Psoas muscle (tissue), 7 donors: ENCODE measurements at regions not wholly inside any gene's neighbourhood (a gene's known extent, or its start where the extent isn't known, plus 50 kb on each side); places are given as distances from the start of the nearest gene placed in this dataset.
"Not testable (repeated sequence)": the region's sequence is repeated elsewhere in the genome, so short reads cannot be mapped to it uniquely, and the experiment has no call there.

Source experiments
- ATAC-seq, 4 donors: fragments of 200-7000 bp; cut with Tn5 transposase; one replicate each; pipeline ENCODE4 v1.9.1; 2020; ENCODE audit warnings: moderate library complexity in 3 of 4, mild to moderate bottlenecking in 2 of 4
- DNase-seq, 2 donors: peaks; one replicate each; pipeline ENCODE4 v3.0.0-alpha.2; 2020
- H3K27ac ChIP-seq: fragments of 200-600 bp; one replicate; pipeline ENCODE4 v1.8.0; 2022
- H3K27me3 ChIP-seq, 3 donors: fragments of 200-600 bp in 1 of 3; one replicate each; pipeline versions ENCODE4 v1.6.1 to v1.8.0; 2013 to 2022; ENCODE audit warnings: low read length in 2 of 3, mild to moderate bottlenecking in 2 of 3, moderate library complexity in 1 of 3; ENCODE audit not compliant: insufficient read depth in 3 of 3
- H3K36me3 ChIP-seq, 2 donors: fragments of 200-600 bp in 1 of 2; one replicate each; pipeline versions ENCODE4 v1.6.1 to v1.8.0; 2013 to 2022; ENCODE audit warnings: low read depth in 1 of 2, mild to moderate bottlenecking in 1 of 2, moderate library complexity in 1 of 2; ENCODE audit not compliant: insufficient read depth in 1 of 2
- H3K4me1 ChIP-seq: fragments of 200-600 bp; one replicate; pipeline ENCODE4 v1.8.0; 2022
- H3K4me3 ChIP-seq: fragments of 200-600 bp; one replicate; pipeline ENCODE4 v1.8.0; 2022; ENCODE audit warnings: mild to moderate bottlenecking
- H3K9me3 ChIP-seq: fragments of 200-600 bp; one replicate; pipeline ENCODE4 v1.8.0; 2022
- WGBS, 3 donors: extraction: QIAGEN DNeasy Blood & Tissue Kit; methylation state at CpG; one replicate each; pipeline versions ENCODE4 v1.1.6 to v1.1.7; 2013; 5-methylcytosine and 5-hydroxymethylcytosine counted together
- intact Hi-C, 2 donors: fragments of 100-400 bp; cut with DNase I; formaldehyde crosslinking; loops; one replicate each; pipeline versions ENCODE4 v1.11.0 to v1.14.2; 2022
- TF ChIP-seq, protein P1 (sequence below): fragments of 200-600 bp; IDR thresholded peaks from one replicate; pipeline ENCODE4 v1.8.0; 2022; ENCODE audit warnings: antibody characterized with exemption
- donor health status: healthy with polysubstance abuse.
- donor health status: DM: no; HTN: no; CAD: no; lungs with moderate emphysema.
- donor health status: Bipolar disorder and iron deficiency.
- donor health status: healthy.
- donor health status: DM: yes; HTN: yes; CAD: no.
- donor health status: DM: no; HTN: no; CAD: no.
- donor health status: DM: yes; HTN: yes; CAD: no.

DNA sequence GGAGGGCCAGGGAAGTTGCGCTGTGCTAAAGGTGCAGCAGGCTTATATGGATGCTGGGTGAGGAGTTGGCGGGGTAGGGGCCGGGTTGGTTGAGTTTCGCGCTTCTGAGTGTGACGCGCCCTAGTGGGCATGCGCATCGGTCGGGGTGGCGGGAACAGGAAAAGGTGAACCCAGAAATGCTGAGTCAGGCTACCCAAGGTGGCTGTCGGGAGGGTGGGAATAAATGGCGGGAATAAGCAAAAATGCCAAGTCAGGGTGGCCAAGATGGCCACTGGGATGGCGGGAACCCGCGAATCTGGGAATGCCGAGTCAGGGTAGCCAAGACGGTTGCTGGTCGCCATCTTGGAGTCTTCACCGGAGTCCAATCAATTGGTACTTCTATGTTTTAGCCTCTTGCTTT is 580.0 kb downstream of the SUCLG1 start:
- WGBS, 3 donors = 92 to 97% (median 96%) methylated on average over 20 of the region's 20 CpGs
- Histone ChIP-seq H3K4me1 (no peaks in the 10 kb centered on the region), H3K36me3 (no peaks in the 10 kb centered on the region), H3K27me3 (no peaks in the 10 kb centered on the region), H3K27ac (no peak overlapping the region), H3K4me3 (no peak overlapping the region), H3K9me3 (no peaks in the 10 kb centered on the region)
- TF ChIP-seq, protein P1, sequence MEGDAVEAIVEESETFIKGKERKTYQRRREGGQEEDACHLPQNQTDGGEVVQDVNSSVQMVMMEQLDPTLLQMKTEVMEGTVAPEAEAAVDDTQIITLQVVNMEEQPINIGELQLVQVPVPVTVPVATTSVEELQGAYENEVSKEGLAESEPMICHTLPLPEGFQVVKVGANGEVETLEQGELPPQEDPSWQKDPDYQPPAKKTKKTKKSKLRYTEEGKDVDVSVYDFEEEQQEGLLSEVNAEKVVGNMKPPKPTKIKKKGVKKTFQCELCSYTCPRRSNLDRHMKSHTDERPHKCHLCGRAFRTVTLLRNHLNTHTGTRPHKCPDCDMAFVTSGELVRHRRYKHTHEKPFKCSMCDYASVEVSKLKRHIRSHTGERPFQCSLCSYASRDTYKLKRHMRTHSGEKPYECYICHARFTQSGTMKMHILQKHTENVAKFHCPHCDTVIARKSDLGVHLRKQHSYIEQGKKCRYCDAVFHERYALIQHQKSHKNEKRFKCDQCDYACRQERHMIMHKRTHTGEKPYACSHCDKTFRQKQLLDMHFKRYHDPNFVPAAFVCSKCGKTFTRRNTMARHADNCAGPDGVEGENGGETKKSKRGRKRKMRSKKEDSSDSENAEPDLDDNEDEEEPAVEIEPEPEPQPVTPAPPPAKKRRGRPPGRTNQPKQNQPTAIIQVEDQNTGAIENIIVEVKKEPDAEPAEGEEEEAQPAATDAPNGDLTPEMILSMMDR = no peak
- ATAC-seq = no peak
- no peak for DNase-seq
- intact Hi-C loops = no loop called here

DNA sequence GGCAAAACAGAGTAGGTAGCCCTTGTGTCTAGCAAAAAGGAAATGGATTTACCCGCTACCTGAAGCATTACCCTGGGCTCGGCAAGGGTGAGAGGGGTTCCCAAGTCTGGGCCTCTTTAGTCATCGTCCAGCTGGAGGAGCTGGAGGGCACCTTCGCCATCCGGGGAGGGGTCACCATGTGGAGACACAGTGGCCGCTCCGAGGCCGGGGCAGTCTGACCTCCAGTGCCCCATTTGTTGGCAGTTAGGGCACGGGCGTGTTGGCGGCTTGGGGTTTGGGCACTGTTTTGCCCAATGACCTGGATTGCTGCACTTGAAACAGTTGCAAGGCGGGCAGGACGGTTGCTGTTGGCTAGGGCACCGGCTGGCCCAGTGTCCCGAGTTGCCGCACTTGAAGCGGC is 581.8 kb downstream of the SUCLG1 start:
- WGBS, 3 donors = 90 to 95% (median 91%) methylated on average over 15 to 17 of the region's 17 CpGs
- H3K9me3 ChIP-seq, H3K4me1 ChIP-seq, DNase-seq, H3K27ac ChIP-seq, intact Hi-C loops, H3K36me3 ChIP-seq, ATAC-seq, H3K4me3 ChIP-seq, H3K27me3 ChIP-seq: not testable (repeated sequence)

DNA sequence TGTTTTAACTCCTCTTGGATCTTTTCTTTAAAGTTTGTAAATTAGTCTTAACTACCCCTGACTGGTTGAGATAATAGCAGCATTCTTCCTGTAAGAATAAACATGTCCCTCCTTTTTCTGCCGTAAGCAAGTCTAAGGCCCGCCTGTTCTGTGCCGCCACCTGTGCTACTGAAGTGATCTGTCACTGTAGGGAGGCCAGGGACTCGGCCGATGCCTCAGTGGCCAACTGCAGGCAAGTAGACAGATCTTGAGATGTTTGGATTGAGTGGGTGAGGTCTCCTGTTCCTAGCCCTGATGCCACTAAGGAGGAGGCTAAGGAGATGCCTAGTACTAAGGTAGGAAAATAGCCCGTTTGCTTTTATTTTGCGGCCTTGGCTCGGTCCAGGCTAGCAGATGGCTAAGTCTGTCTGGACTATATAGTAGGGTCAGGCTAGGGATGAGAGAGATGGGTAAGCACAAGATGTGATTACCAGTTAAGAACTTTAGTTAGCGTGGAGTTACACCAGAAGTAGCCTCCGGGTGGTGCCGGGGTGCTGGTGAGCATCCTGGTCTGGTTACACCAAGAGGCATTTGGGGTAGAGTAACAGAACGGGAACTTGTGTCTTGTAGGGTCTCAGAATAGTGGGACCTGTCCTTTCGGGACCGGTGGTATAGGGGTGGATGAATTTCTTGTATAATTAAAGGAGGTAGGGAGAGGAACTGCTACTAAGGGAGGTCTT is 584.2 kb downstream of the SUCLG1 start:
- TF ChIP-seq, protein P1 = no peak
- Histone ChIP-seq H3K4me3 (no peak overlapping the region), H3K36me3 (no peaks in the 10 kb centered on the region), H3K4me1 (no peaks in the 10 kb centered on the region), H3K9me3 (no peaks in the 10 kb centered on the region), H3K27me3 (no peaks in the 10 kb centered on the region), H3K27ac (no peak overlapping the region)
- intact Hi-C loops = no loop called here
- DNase-seq (no peak), ATAC-seq (no peak)
- WGBS, 3 donors = 78 to 94% (median 91%) methylated on average over 12 to 14 of the region's 14 CpGs

DNA sequence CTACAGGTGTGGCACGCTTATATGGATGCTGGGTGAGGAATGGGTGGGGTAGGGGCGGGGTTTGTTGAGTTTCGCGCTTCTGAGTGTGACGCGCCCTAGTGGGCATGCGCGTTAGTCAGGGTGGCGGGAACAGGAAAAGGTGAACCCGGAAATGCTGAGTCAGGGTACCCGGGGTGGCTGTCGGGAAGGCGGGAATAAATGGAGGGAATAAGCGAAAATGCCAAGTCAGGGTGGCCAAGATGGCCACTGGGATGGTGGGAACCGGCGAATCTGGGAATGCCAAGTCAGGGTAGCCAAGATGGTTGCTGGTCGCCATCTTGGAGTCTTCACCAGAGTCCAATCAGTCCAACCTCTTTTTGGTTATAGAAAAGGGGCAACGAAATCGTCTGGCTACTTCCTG is 585.0 kb downstream of the SUCLG1 start:
- H3K9me3 ChIP-seq = no peaks in the 10 kb centered on the region
- H3K36me3 ChIP-seq = no peaks in the 10 kb centered on the region
- intact Hi-C loops = no loop called here
- ATAC-seq (no peak), DNase-seq (no peak)
- no peak overlapping the region for H3K27ac ChIP-seq
- TF ChIP-seq, protein P1 = no peak
- no peak overlapping the region for H3K4me3 ChIP-seq
- WGBS, 3 donors = 94 to 96% (median 94%) methylated on average over 19 of the region's 19 CpGs
- no peaks in the 10 kb centered on the region for H3K4me1 ChIP-seq
- H3K27me3 ChIP-seq = no peaks in the 10 kb centered on the region

DNA sequence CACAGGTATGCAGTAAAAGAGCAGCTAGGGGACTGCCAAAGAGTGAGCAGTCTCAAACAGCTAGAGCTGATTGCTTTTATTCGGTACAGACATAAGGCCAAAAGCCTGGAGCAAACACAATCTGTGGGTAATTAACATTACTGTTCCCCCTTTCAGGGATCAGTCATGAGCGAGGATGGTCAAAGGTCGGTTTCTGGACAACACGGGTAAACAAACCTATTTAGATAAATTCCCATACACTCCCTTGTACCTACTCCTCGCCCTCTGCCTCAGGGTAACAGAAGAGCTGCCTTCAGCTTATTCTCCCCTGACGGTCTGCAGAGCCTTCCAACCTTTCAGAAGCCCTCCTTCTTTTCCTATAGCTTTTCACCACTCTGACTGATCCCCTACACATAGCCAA is 586.0 kb downstream of the SUCLG1 start:
- WGBS, 3 donors = 84 to 92% (median 92%) methylated on average over 6 of the region's 6 CpGs
- TF ChIP-seq, protein P1 = no peak
- intact Hi-C loops = no loop called here
- Histone ChIP-seq H3K36me3 (no peaks in the 10 kb centered on the region), H3K4me1 (no peaks in the 10 kb centered on the region), H3K27me3 (no peaks in the 10 kb centered on the region), H3K27ac (no peak overlapping the region), H3K4me3 (no peak overlapping the region), H3K9me3 (no peaks in the 10 kb centered on the region)
- ATAC-seq (no peak), DNase-seq (no peak)
